Heart right ventricle (tissue), 16 donors: ENCODE measurements at regions not wholly inside any gene's neighbourhood (a gene's known extent, or its start where the extent isn't known, plus 50 kb on each side); places are given as distances from the start of the nearest gene placed in this dataset.

Experiments used
- ATAC-seq, 8 donors: fragments of 200-7000 bp; cut with Tn5 transposase; one replicate each; pipeline ENCODE4 v1.9.1; 2020; ENCODE audit warnings: mild to moderate bottlenecking in 8 of 8, moderate library complexity in 8 of 8, moderate number of reproducible peaks in 1 of 8
- DNase-seq, 2 donors: peaks; one replicate each; pipeline ENCODE4 v3.0.0-alpha.2; 2020
- H3K27ac ChIP-seq, 10 donors: fragments of 200-600 bp; sonication (generic) in 2 of 10; one replicate each; pipeline versions ENCODE4 v1.5.0 to v1.8.0; 2020 to 2022; ENCODE audit warnings: mild to moderate bottlenecking in 3 of 10
- H3K27me3 ChIP-seq, 7 donors: fragments of 200-600 bp; one replicate each; pipeline ENCODE4 v1.8.0; 2021 to 2022; ENCODE audit warnings: mild to moderate bottlenecking in 2 of 7
- H3K36me3 ChIP-seq, 9 donors: fragments of 200-600 bp; sonication (generic) in 1 of 9; one replicate each; pipeline versions ENCODE4 v1.5.0 to v1.8.0; 2020 to 2022; ENCODE audit warnings: mild to moderate bottlenecking in 2 of 9
- H3K4me1 ChIP-seq, 9 donors: fragments of 200-600 bp; sonication (generic) in 1 of 9; one replicate each; pipeline versions ENCODE4 v1.5.0 to v1.8.0; 2020 to 2022; ENCODE audit warnings: mild to moderate bottlenecking in 4 of 9
- H3K4me3 ChIP-seq, 10 donors: fragments of 200-600 bp; sonication (generic) in 2 of 10; one replicate each; pipeline versions ENCODE4 v1.5.0 to v1.8.0; 2020 to 2022; ENCODE audit warnings: mild to moderate bottlenecking in 7 of 10, moderate library complexity in 2 of 10
- H3K9me3 ChIP-seq, 11 donors: fragments of 200-600 bp in 10 of 11; sonication (generic) in 2 of 11; one replicate each; pipeline versions ENCODE4 v1.5.0 to v1.8.0; 2013 to 2022; ENCODE audit warnings: mild to moderate bottlenecking in 2 of 11, control low read depth in 1 of 11, moderate library complexity in 1 of 11
- CTCF ChIP-seq, 9 donors: fragments of 200-600 bp; sonication (generic) in 2 of 9; IDR thresholded peaks; one replicate each; pipeline versions ENCODE4 v1.5.0 to v1.8.0; 2021 to 2022; ENCODE audit warnings: antibody characterized with exemption in 9 of 9, mild to moderate bottlenecking in 5 of 9, moderate library complexity in 1 of 9
- WGBS, 2 donors: extraction: QIAGEN DNeasy Blood & Tissue Kit; methylation state at CpG; one replicate each; pipeline ENCODE4 v1.1.7; 2013; ENCODE audit warnings: inconsistent platforms in 1 of 2; 5-methylcytosine and 5-hydroxymethylcytosine counted together
- intact Hi-C, 10 donors: fragments of 100-400 bp; cut with DNase I; formaldehyde crosslinking; loops; one replicate each; pipeline versions ENCODE4 v1.11.1 to v1.14.2; 2022
- donor health status: Arrhythmogenic right ventricular cardiomyopathy.
- donor health status: ischemic (EF 13 %, LVEDD 7.1; RV severe dilation, severe dysfunction).
- donor health status: healthy with polysubstance abuse.
- donor health status: DM: no; HTN: yes; CAD: no.
- donor health status: DM: no; HTN: no; CAD: no.
- donor health status: ischemic (EF 25% LVEDD 6.9; RV normal size, moderate dysfunction).
- donor health status: ischemic (EF 25% LVEDD 5.7; RV mildly dilated, moderate dysfunction).
- donor health status: healthy.
- donor health status: DM: yes; HTN: yes; CAD: no.
- donor health status: Ischemic cardiomyopathy.
- donor health status: ischemic (EF 35%, LVEDD 5.7; RV mildly dilated, moderate dysfunction).
- donor health status: nonischemic (EF 11% LVEDD 7.7; RV severe dilation, severe dysfunction).
- donor health status: DM: yes; HTN: yes; CAD: no.
- donor health status: PGD.
- donor health status: ischemic (EF 29% LVEDD 5.4; RV normal size, mild dysfunction).
- donor health status: nonischemic (EF 23%, LVEDD 6.1; RV moderate dilation, normal function).

DNA sequence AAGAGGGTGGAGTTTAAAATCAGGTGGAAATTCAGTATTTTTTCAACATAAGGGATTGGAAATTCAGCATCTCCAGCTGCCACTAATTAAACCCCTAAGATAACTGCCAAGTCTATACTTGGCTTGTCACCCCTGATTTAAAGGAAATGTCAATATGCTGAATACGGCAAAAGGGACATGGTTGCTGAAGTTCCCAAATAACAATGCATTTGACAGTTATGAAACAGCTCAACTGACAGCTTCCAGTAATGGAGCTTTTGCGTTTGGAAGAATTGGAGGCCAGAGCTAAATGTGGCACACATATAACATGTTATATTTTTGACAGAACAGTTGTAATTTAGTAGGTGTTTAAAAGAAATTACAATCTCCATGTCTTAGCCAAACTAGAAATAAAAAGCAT is 1867.9 kb upstream of the LRRTM1 start:
- H3K9me3 ChIP-seq, result no peaks in the 10 kb centered on the region
- no peak overlapping the region for H3K27ac ChIP-seq
- H3K4me3 ChIP-seq, result no peak overlapping the region
- intact Hi-C loops, result no loop called here
- ATAC-seq (no peak), DNase-seq (no peak)
- no peaks in the 10 kb centered on the region for H3K4me1 ChIP-seq
- no peaks in the 10 kb centered on the region for H3K36me3 ChIP-seq
- no peaks in the 10 kb centered on the region for H3K27me3 ChIP-seq
- TF ChIP-seq CTCF (IDR thresholded peaks at IDR 0.05), result no peak
- WGBS, 2 donors, result 62 to 65% methylated on average over 2 of the region's 2 CpGs

DNA sequence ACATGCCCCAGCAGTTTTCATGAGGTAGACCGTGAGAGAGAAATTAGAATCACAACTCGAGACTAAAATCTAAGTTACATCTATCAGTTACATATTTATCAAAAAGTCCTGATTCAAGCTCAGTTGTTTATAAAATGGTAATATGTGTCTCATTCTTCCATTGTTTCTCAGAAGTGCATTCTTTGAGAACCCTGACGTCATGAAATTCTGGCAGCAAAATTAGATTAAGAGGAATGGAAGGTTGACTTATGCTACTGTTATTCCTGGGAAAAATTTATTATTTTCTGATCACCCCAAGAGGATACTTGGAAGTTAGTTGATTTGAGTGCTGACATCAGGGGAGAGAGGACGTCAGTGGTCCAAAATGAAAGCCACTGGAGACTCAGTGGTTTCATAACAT is 1864.8 kb upstream of the LRRTM1 start:
- Histone ChIP-seq H3K9me3 (no peaks in the 10 kb centered on the region), H3K27ac (no peak overlapping the region), H3K36me3 (no peaks in the 10 kb centered on the region), H3K27me3 (no peaks in the 10 kb centered on the region), H3K4me1 (no peaks in the 10 kb centered on the region), H3K4me3 (no peak overlapping the region)
- no peak for TF ChIP-seq CTCF (IDR thresholded peaks at IDR 0.05)
- ATAC-seq (no peak), DNase-seq (no peak)
- intact Hi-C loops, result no loop called here
- 82 to 85% methylated on average over 4 of the region's 4 CpGs for WGBS, 2 donors

- Histone ChIP-seq H3K36me3 (no peaks in the 10 kb centered on the region), H3K9me3 (peaks cover 0 to 3% (median 0%) of the 10 kb centered on the region in 11 donors), H3K4me1 (no peaks in the 10 kb centered on the region), H3K4me3 (no peak overlapping the region), H3K27ac (no peak overlapping the region), H3K27me3 (no peaks in the 10 kb centered on the region)
- no peak for ATAC-seq
- DNase-seq, result no peak
- TF ChIP-seq CTCF (IDR thresholded peaks at IDR 0.05), result no peak
- intact Hi-C loops, result no loop called here
Observed at GRCh38 chr2:82165377-82165776, 1860.8 kb upstream of the LRRTM1 start.

GRCh38 chr2:82158150-82158549 is 1853.6 kb upstream of the LRRTM1 start:
- ATAC-seq, result no peak
- H3K36me3 ChIP-seq, result no peaks in the 10 kb centered on the region
- no peak overlapping the region for H3K4me3 ChIP-seq
- WGBS, 2 donors, result 77 to 84% methylated on average over 2 of the region's 2 CpGs
- H3K4me1 ChIP-seq, result no peaks in the 10 kb centered on the region
- intact Hi-C loops, result no loop called here
- no peak overlapping the region for H3K27ac ChIP-seq
- DNase-seq, result no peak
- TF ChIP-seq CTCF (IDR thresholded peaks at IDR 0.05), result no peak
- no peaks in the 10 kb centered on the region for H3K27me3 ChIP-seq
- peaks cover 0 to 4% (median 0%) of the 10 kb centered on the region in 11 donors for H3K9me3 ChIP-seq

- DNase-seq, result no peak
- H3K4me3 ChIP-seq, result no peak overlapping the region
- WGBS, 2 donors, result 93 to 95% methylated on average over 4 of the region's 4 CpGs
- H3K9me3 ChIP-seq, result peaks cover 0 to 4% (median 0%) of the 10 kb centered on the region in 11 donors
- ATAC-seq, result no peak
- H3K36me3 ChIP-seq, result no peaks in the 10 kb centered on the region
- intact Hi-C loops, result no loop called here
- TF ChIP-seq CTCF (IDR thresholded peaks at IDR 0.05), result no peak
- H3K4me1 ChIP-seq, result no peaks in the 10 kb centered on the region
- H3K27me3 ChIP-seq, result no peaks in the 10 kb centered on the region
- H3K27ac ChIP-seq, result no peak overlapping the region
Observed at GRCh38 chr2:82155469-82155868, 1850.9 kb upstream of the LRRTM1 start.
